ENCODE measurements at regions not wholly inside any gene's neighbourhood (a gene's known extent, or its start where the extent isn't known, plus 50 kb on each side); places are given as distances from the start of the nearest gene placed in this dataset.

DNA sequence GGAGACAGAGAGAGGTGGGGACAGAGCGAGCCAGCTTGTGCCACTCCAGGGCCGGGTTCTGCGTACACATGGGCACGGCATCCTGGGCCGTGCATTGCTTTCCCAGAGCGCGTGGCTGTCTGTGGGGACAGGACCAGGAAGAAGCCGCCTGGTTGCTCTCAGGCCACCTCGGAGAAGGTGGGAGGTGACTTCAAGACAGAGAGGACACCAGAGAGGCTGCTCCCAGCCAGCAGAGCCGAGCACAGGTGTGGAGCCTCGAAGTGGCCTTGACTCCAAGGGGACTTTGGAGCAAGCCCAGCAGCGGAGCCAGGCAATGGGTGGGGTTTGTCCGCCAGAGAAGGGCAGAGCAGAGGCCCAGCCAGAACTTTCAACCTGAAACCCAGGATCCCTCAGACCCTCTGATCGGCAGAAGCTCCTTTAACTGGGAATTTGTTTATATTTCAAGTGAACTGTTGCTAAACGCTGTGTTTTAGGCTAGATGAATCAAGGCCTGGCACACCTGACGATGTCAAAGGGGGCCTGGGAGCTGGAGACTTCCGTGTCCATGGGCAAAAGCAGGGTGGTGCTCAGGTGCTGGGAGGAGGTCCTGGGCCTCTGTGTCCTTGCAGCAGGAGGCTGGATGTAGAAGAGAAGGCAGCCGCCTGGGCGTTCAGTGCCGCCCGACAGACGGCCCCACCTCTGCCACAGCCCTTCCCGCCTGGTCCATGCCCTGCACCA, 262.1 kb downstream of the DLL1 start:
- TF ChIP-seq CTCF (IDR thresholded peaks at IDR 0.05; ENCODE audit: control insufficient read depth, insufficient read depth, low read depth, low read length, missing control alignments): no peak
- DNase-seq (ENCODE audit: low read depth): no peak
- no peak overlapping the region for H3K4me3 ChIP-seq (ENCODE audit: control insufficient read depth, low read depth, low read length)

- TF ChIP-seq CTCF (IDR thresholded peaks at IDR 0.05; ENCODE audit: control insufficient read depth, insufficient read depth, low read depth, low read length, missing control alignments): no peak
- DNase-seq (ENCODE audit: low read depth): no peak
These were observed 263.2 kb downstream of the DLL1 start for GRCh38 chr6:170027647-170028043.

DNA sequence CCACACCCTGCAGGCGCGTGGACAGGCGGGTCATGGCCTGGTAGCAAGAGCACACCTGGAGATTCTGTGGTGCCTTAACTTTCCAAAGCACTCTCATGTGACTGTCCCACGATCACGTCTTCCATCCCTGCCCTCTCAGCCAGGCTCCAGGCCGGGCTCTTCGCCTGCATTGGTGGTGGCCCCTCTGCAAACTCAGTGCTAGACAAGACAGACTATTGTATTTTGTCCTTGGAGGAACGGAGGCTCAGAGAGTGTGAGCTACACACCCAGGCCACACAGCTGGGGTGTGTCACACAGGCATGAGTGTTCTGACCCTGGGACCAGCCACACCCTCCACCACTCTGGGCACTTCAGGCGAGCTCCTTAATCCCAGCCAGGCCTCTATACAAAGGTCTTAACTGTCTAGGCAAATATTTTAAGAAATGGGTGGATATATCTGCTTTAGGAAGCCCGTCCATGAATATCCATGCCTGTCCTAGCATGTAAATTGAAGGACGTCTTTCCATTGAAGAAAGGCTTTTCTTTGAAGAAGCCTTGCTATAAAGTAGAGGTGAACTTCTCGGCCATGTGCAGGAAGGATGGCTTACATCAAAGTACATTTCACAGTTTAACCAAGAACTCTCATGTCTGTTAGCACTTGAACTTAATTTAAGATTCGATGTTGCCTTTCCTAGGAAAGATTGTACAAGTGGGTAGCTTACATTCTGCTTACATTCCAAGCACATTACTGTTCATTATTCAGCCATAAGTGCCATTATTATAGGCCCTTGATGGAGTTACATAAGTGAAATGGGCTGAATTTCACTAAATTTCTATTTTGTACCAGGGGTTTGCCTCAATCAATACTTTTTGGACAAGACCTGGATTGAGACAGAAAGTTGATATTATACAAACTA, 263.9 kb downstream of the DLL1 start:
- TF ChIP-seq CTCF (IDR thresholded peaks at IDR 0.05; ENCODE audit: control insufficient read depth, insufficient read depth, low read depth, low read length, missing control alignments): no peak
- DNase-seq (ENCODE audit: low read depth): no peak
- H3K4me3 ChIP-seq (ENCODE audit: control insufficient read depth, low read depth, low read length): no peak overlapping the region

More at GRCh38 chr6:170027647-170028043, 263.2 kb downstream of the DLL1 start:
- H3K4me3 ChIP-seq (ENCODE audit: control insufficient read depth, low read depth, low read length): no peak overlapping the region

DNA sequence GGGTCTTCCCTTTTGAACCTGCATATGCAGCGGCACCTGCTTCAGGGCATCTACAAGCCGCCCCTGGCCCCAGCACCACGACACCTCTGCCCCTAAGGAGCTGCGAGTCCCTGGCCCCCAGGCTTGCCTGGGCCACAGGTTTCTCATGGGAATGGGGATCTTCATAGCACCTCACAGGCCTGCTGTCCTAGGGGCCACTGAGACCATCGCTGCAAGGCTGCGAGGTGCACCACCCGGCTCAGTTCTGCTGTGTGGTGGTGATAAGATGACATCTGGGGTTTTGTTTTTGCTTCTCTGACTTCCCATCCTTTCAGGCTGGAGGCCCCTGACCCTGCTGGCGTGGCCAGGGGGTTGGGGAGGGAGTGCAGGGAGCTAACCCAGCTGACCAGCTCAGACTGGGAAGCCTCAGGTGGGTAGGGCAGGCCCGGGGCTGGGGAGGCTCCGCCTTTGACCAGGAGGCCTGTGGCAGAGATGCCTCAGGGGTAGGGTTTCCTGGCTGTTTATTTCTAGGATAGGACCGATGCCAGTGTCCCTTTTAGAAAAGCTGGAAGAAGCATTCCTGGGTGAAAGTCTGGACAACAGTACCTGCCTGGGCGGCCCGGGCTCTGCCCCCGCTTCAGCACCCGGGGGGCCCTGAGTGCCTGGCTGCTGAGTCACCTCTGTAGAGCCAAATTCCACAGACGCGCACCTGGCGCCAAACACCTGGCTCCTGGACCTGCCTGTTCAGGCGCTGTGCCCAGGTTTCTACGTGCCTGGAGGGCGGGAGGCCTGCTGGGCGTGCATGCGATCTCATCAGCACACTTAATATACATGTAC, 264.7 kb downstream of the DLL1 start:
- no peak for TF ChIP-seq CTCF (IDR thresholded peaks at IDR 0.05; ENCODE audit: control insufficient read depth, insufficient read depth, low read depth, low read length, missing control alignments)
- no peak overlapping the region for H3K4me3 ChIP-seq (ENCODE audit: control insufficient read depth, low read depth, low read length)
- no peak for DNase-seq (ENCODE audit: low read depth)

- TF ChIP-seq CTCF (IDR thresholded peaks at IDR 0.05; ENCODE audit: control insufficient read depth, insufficient read depth, low read depth, low read length, missing control alignments): no peak
- H3K4me3 ChIP-seq (ENCODE audit: control insufficient read depth, low read depth, low read length): no peak overlapping the region
- DNase-seq (ENCODE audit: low read depth): no peak
These were observed 265.5 kb downstream of the DLL1 start for GRCh38 chr6:170025341-170025911.

DNA sequence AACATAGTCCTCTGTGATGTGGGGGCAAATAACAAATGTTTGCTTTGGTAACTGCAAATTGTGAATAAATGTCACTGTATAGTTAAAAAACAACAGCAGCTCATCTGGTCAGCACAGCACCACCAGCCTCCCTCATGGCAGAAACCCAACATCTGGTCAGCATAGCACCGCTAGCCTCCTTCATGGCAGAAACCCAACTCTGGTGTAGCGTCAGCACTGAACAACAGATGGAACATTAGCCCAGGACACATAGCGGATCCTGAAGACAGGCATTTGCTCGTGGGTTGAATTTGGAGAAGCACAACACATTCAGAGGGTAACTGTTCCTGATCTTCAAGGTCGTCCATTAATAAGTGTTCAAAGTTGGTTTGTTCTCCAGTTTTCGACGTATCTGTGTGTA, 265.9 kb downstream of the DLL1 start:
- no peak overlapping the region for H3K4me3 ChIP-seq (ENCODE audit: control insufficient read depth, low read depth, low read length)
- no peak for DNase-seq (ENCODE audit: low read depth)
- no peak for TF ChIP-seq CTCF (IDR thresholded peaks at IDR 0.05; ENCODE audit: control insufficient read depth, insufficient read depth, low read depth, low read length, missing control alignments)
